Activated B cell treated with CpG ODN at 0.5 μM for 24 hours (primary cell): ENCODE measurements at regions not wholly inside any gene's neighbourhood (a gene's known extent, or its start where the extent isn't known, plus 50 kb on each side); places are given as distances from the start of the nearest gene placed in this dataset.

Source experiments
- ATAC-seq: fragments of 200-7000 bp; cut with Tn5 transposase; one replicate; pipeline ENCODE4 v1.10.0; 2021; ENCODE audit warnings: low read depth, mild to moderate bottlenecking, moderate library complexity
- CTCF ChIA-PET: fragments of 350-600 bp; sonication (Branson Sonifier 250); formaldehyde crosslinking; loops from one replicate; lab custom pipeline; 2021; ENCODE audit warnings: antibody characterized with exemption; lab: Charles Lee
- POLR2A ChIA-PET: fragments of 350-600 bp; sonication (Branson Sonifier 250); formaldehyde crosslinking; loops from one replicate; lab custom pipeline; 2021; ENCODE audit warnings: antibody characterized with exemption; lab: Charles Lee
- DNase-seq: peaks from one replicate; pipeline ENCODE4 v3.0.0; 2022
- H3K27ac Mint-ChIP-seq: one replicate; pipeline ENCODE4 v1.8.0; 2020; ENCODE audit warnings: mixed read lengths
- H3K27me3 Mint-ChIP-seq: one replicate; pipeline ENCODE4 v1.8.0; 2021; ENCODE audit warnings: mixed read lengths
- H3K36me3 Mint-ChIP-seq: one replicate; pipeline ENCODE4 v1.8.0; 2021; ENCODE audit warnings: low read depth, mixed read lengths
- H3K4me1 Mint-ChIP-seq: one replicate; pipeline ENCODE4 v1.8.0; 2021; ENCODE audit warnings: mixed read lengths
- H3K4me3 Mint-ChIP-seq: one replicate; pipeline ENCODE4 v1.8.0; 2020; ENCODE audit warnings: mild to moderate bottlenecking, mixed read lengths
- H3K9me3 Mint-ChIP-seq: one replicate; pipeline ENCODE4 v1.8.0; 2020; ENCODE audit warnings: mixed read lengths
- intact Hi-C: fragments of 100-400 bp; cut with micrococcal nuclease; formaldehyde crosslinking; loops from one replicate; pipeline ENCODE4 v1.15.1; 2024
- TF ChIP-seq, protein P1 (sequence below): fragments of 200-600 bp; IDR thresholded peaks from one replicate; pipeline ENCODE4 v1.8.0; 2022; ENCODE audit warnings: antibody characterized with exemption, mild to moderate bottlenecking

GRCh38 chr12:18898470-18898869, 160.6 kb downstream of the CAPZA3 start:
- Mint-ChIP-seq H3K4me1 (no peaks in the 10 kb centered on the region), H3K4me3 (no peak overlapping the region), H3K27ac (no peak overlapping the region), H3K36me3 (no peaks in the 10 kb centered on the region), H3K9me3 (peaks cover 6% of the 10 kb centered on the region), H3K27me3 (no peaks in the 10 kb centered on the region)
- CTCF ChIA-PET, result no interaction called here
- intact Hi-C loops, result no loop called here
- TF ChIP-seq, protein P1, sequence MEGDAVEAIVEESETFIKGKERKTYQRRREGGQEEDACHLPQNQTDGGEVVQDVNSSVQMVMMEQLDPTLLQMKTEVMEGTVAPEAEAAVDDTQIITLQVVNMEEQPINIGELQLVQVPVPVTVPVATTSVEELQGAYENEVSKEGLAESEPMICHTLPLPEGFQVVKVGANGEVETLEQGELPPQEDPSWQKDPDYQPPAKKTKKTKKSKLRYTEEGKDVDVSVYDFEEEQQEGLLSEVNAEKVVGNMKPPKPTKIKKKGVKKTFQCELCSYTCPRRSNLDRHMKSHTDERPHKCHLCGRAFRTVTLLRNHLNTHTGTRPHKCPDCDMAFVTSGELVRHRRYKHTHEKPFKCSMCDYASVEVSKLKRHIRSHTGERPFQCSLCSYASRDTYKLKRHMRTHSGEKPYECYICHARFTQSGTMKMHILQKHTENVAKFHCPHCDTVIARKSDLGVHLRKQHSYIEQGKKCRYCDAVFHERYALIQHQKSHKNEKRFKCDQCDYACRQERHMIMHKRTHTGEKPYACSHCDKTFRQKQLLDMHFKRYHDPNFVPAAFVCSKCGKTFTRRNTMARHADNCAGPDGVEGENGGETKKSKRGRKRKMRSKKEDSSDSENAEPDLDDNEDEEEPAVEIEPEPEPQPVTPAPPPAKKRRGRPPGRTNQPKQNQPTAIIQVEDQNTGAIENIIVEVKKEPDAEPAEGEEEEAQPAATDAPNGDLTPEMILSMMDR, result no peak
- DNase-seq (no peak), ATAC-seq (no peak)
- POLR2A ChIA-PET, result interaction anchor here (0.8 kb wide), 1 partner anchor 23 kb away, joined by 4 read pairs; no protein-coding TSS in a partner anchor

- DNase-seq (no peak), ATAC-seq (no peak)
- intact Hi-C loops, result no loop called here
- H3K4me3 Mint-ChIP-seq, result no peak overlapping the region
- TF ChIP-seq, protein P1, result no peak
- H3K4me1 Mint-ChIP-seq, result no peaks in the 10 kb centered on the region
- peaks cover 8% of the 10 kb centered on the region for H3K9me3 Mint-ChIP-seq
- H3K27me3 Mint-ChIP-seq, result no peaks in the 10 kb centered on the region
- ChIA-PET POLR2A (interaction anchor here (0.8 kb wide), 1 partner anchor 24 kb away, joined by 4 read pairs; no protein-coding TSS in a partner anchor), CTCF (interaction anchor here (0.6 kb wide), 1 partner anchor 9 kb away, joined by 3 read pairs; no protein-coding TSS in a partner anchor)
- H3K36me3 Mint-ChIP-seq, result no peaks in the 10 kb centered on the region
- H3K27ac Mint-ChIP-seq, result no peak overlapping the region
Measured at GRCh38 chr12:18899162-18899561, 161.2 kb downstream of the CAPZA3 start.

DNA sequence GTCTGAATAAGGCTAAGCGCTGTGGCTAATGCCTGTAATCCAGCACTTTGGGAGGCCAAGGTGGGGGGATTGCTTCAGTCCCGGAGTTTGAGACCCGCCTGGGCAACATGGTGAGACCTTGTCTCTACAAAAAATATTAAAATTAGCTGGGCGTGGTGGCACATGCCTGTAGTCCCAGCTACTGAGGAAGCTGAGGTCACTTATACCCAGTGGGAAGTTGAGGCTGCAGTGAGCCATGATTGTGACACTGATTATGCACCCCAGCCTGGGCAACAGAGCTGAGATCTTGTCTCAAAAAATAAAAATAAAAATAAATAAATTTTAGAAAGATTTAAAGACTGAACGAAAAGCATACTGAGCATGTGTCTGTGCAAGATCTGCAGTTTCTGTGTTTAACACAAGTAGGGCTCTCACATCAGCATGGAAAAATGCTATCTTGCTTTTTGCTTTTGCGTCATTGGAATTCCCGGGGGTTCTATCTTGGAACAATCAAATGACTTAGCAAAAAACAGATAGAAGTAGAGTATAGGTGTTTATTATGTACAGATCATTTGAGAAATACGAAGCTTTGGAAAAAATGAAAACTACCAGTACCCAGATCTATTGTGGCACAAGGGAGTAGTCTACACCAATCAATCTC, 161.9 kb downstream of the CAPZA3 start:
- no peaks in the 10 kb centered on the region for H3K4me1 Mint-ChIP-seq
- peaks cover 8% of the 10 kb centered on the region for H3K9me3 Mint-ChIP-seq
- H3K27ac Mint-ChIP-seq, result no peak overlapping the region
- CTCF ChIA-PET, result interaction anchor here (0.6 kb wide), 1 partner anchor 10 kb away, joined by 3 read pairs; no protein-coding TSS in a partner anchor
- no peaks in the 10 kb centered on the region for H3K36me3 Mint-ChIP-seq
- ATAC-seq (no peak), DNase-seq (no peak)
- POLR2A ChIA-PET, result no interaction called here
- no peaks in the 10 kb centered on the region for H3K27me3 Mint-ChIP-seq
- H3K4me3 Mint-ChIP-seq, result no peak overlapping the region
- intact Hi-C loops, result no loop called here
- TF ChIP-seq, protein P1, result no peak

DNA sequence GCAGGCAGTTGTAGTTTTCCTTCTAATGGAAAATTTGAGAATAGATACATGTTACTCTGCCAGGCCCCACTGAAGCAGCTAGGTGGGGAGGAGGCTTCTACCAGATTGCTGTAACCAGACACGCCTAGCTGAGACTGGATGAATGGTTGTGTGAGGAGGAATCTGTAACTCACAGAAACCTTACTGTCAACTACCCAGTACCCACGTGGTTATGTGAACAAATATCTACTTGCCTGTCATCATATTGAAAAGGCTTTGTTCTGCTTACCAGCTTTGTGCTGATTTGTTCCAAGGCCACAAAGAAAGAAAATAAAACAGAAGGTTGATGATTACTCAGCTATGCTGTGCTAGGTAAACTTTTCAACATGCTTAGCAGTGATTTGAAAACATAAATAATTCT, 167.2 kb downstream of the CAPZA3 start:
- no peaks in the 10 kb centered on the region for H3K4me1 Mint-ChIP-seq
- no peak overlapping the region for H3K27ac Mint-ChIP-seq
- TF ChIP-seq, protein P1, result no peak
- ChIA-PET POLR2A (no interaction called here), CTCF (no interaction called here)
- no peak for ATAC-seq
- no peaks in the 10 kb centered on the region for H3K36me3 Mint-ChIP-seq
- H3K27me3 Mint-ChIP-seq, result no peaks in the 10 kb centered on the region
- DNase-seq, result no peak
- intact Hi-C loops, result no loop called here
- H3K4me3 Mint-ChIP-seq, result no peak overlapping the region
- peaks cover 14% of the 10 kb centered on the region for H3K9me3 Mint-ChIP-seq

- TF ChIP-seq, protein P1, result no peak
- no peaks in the 10 kb centered on the region for H3K27me3 Mint-ChIP-seq
- POLR2A ChIA-PET, result no interaction called here
Measured at GRCh38 chr12:18906395-18906794, 168.5 kb downstream of the CAPZA3 start.

More at GRCh38 chr12:18906395-18906794, 168.5 kb downstream of the CAPZA3 start:
- Mint-ChIP-seq H3K9me3 (peaks cover 13% of the 10 kb centered on the region), H3K4me1 (no peaks in the 10 kb centered on the region), H3K36me3 (no peaks in the 10 kb centered on the region), H3K4me3 (no peak overlapping the region), H3K27ac (no peak overlapping the region)
- CTCF ChIA-PET, result no interaction called here
- intact Hi-C loops, result no loop called here
- DNase-seq (no peak), ATAC-seq (no peak)
